Stimulated activated CD8-positive, alpha-beta memory T cell treated with anti-CD3 and anti-CD28 coated beads, Interleukin-7, amount 100 ng/mL, for 1 hour (primary cell): ENCODE measurements at regions not wholly inside any gene's neighbourhood (a gene's known extent, or its start where the extent isn't known, plus 50 kb on each side); places are given as distances from the start of the nearest gene placed in this dataset.

Experiments used
- DNase-seq, 2 donors: peaks; one replicate each; pipeline ENCODE4 v3.0.0-alpha.2; 2020; ENCODE audit warnings: low read depth in 2 of 2

DNA sequence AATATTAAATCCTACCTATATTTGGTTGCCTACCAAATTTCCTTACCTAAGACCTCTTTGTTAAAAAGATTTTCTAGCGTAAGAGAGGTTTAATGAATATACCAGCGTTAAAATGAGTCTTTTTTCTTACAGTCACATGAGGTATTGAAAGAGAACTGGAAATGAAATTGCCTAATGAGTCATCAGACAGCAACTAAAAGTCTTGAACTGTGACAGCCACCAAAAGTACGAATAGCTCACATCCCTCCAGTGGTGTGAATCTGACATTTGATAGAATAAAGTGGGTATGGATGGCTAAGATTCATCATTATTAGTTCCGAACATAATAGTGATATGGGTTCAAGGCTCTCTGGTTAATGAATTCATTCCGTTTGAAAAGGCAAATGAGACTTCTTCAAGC, 1297.3 kb downstream of the AACS start:
- DNase-seq: no peak

DNA sequence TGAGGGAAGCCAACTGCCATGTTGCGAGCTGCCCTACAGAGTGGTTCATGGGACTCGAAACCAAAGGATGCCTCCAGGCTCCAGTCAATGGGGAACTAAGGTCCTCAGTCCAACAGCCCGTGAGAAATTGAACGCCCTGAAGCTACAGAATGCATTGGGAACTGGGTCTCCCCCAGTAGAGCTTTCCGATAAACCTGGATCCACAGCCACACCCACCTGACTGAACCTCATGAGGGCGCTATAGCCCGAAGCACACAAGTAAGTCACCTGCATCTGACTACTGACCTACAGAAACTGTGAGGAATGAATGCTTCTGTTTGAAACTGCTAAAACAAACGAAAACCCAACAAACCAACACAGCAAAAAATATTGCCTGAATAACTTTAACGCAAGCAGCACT, 1297.7 kb downstream of the AACS start:
- no peak for DNase-seq

DNA sequence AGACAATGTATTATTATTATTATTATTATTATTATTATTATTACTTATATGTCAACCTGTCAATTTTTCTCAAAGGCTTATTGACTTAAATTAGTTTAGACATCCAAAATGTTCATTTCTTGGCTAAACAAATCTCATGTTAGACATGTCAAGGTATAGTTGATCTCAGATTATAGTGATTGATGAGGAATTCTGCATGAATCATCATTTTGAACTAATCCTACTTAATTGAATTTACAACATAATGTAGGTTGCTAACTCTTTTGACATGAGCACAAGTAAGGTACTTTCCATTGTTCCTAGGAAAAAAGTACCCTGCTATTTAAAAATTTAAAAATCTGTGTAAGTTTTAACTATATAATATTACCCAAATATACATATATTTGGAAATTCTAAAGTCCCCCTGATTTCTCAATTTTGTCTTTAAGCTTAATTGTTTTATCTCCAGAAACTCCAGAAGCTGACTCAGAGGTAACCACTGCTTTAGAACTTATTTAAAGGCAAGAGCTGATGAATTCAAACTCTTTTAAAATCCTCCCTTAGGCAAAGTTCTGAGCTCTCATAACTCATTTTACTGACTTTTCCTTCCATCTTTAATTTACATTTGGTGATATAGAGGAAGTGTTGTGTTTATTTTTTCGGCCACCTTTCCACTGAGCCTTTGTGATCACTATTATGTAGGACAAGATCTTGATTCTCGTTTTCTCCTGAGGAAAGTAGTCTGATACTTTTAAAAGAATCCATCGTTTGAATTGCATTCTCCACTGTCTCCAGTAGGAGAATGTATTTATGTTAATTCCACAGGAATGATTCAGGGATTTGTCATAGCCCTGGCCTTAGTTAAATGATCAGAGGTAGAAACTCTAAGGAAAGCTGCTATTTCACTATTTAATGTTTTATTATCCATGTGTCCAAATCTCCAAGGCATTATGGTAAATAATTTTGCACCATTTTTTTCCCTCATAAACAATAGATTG, 1304.5 kb downstream of the AACS start:
- no peak for DNase-seq

- DNase-seq: no peak
Measured at GRCh38 chr12:126383506-126383905, 1318.3 kb downstream of the AACS start.

DNA sequence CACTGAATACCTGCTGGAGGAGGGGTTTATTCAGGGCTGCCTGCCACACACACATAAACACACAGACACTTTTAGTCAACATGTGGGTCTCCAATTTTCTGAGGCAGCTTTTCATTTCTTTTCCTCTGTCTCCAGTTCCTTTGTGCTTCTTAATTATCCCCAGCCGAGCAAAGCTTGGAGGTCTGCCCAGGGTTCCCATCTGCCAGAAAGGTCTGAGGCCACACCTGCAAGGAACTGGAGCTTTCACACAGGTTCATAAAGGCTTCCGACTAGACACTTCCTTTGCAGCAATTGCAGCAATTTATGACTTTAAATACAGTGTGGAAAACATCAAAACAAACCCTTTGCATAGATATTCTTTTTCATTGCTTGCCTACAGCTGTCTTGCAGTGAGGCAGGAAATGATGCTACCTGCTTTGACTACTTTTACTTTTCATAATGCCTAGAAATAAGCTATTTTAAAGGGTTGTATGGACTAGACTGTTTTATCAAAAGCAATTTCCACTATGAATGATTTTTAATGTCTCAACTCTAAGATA, 1318.9 kb downstream of the AACS start:
- DNase-seq: no peak

DNA sequence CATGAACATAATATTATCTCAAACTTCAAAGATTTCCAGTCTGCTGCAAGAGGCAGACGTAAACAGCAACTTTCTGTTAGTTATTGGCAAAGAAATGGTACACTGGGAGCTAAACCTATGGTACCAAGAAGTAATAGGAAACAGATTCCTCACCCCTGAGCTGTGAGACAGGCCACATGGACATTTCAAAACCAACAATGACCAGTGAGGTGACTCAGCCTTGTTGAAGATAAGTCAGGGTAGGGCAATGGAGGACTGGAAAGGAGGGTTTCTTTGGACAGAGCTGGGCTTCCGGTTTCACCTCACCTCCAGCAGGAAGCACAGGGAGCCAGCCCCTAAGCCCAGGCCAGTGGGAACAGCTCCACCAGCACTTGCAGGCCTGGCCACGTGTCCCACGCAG, 1320.5 kb downstream of the AACS start:
- no peak for DNase-seq

- no peak for DNase-seq
Measured at GRCh38 chr12:126389220-126389841, 1324.1 kb downstream of the AACS start.

DNA sequence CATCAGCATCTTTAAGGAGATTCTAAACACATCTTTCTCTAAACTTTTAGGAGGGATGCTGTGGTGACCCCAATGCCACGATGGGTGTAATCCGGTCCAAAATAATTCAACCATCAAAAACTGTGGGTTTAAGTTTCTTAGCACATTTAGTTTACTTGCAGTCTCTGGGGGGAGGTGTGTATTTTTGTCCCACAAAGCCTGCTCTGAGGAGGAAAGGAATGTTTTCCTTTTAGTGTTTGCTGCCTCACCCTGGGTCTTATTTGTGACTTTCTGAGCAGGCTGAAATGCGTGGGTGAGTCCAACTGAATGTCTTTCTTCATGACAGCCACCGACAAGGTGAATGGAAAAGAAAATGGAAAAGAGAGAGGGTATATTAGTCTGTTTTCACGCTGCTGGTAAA, 1324.7 kb downstream of the AACS start:
- no peak for DNase-seq

GRCh38 chr12:126390969-126391566, 1325.8 kb downstream of the AACS start:
- no peak for DNase-seq

DNA sequence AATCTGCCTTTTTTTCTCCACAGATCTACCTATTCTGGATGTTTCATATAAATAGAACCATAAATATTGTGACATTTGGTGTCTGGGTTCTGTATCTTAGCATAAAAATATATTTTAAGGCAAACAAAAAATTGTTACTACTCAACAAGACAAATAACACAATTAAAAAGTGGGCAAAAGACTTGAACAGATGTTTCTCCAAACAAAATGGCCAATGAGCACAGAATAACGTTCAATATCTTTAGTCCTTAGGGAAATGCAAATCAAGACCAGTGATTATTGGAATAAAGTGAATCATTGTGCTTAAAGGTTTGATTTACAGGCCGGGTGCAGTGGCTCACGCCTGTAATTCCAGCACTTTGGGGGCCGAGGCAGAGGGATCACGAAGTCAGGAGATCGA, 1331.3 kb downstream of the AACS start:
- DNase-seq: no peak

- DNase-seq: no peak
Measured at GRCh38 chr12:126397071-126397581, 1331.9 kb downstream of the AACS start.

DNA sequence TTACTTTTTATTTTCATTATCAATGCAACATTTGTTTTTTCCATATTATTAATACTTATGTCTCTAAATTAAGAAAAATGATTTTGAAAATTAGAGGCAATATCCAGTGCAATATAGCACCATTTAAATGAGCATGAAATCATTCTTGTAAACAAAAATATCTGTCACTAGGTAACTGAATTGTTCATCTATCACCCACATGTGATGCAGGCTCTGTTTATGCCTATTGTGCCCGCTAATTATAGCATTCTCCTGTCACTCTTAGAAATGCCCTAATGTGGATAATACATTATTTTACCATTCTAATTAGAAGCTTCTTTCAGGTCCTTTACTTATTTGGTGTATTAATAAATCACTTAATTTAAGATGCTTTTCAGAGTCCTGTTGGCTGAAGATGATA, 1332.4 kb downstream of the AACS start:
- DNase-seq: no peak

- no peak for DNase-seq
Measured at GRCh38 chr12:126400831-126401230, 1335.6 kb downstream of the AACS start.

GRCh38 chr12:126404293-126404881, 1339.2 kb downstream of the AACS start:
- DNase-seq: no peak

DNA sequence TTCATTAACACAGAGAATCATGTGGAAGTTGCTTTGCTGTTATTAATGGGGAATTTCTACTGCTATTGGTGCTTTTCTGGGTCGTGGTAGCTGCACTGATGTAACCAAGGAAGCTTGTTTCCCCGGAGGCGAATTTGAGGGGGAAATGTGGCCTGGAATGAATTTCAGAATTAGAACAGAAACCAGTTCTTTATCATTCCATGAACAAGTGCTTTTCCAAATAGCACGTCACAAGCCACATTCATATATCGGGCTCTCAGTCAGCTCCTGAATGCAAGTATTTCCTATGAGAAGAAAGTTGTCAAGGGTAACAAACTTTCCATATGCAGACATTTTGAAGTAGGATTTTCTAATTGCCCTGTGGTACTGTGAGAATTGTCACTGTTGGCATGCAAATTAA, 1353.2 kb downstream of the AACS start:
- DNase-seq: no peak

GRCh38 chr12:126419131-126419530, 1353.9 kb downstream of the AACS start:
- DNase-seq: no peak

DNA sequence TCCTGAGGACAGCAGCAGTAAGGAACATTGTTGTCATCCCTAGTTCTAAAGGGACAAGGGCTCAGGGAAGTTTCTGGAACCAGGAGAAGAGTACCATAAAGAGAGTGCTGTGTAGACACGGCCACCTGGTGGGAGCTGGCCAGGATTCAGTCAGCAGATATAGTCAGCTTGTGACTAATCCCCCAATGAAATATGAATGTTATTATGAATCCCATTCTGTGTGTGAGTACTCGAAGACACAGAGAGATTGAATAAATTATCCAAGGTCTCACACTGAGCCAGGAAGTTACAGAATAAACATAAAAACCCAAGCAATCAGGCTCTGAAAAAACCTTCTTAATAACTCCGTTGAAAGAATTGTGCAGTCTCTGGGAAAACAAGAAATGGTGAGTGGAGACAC, 1359.5 kb downstream of the AACS start:
- no peak for DNase-seq

- DNase-seq: no peak
Measured at GRCh38 chr12:126425264-126425663, 1360.0 kb downstream of the AACS start.

- no peak for DNase-seq
Measured at GRCh38 chr12:126428769-126429168, 1363.5 kb downstream of the AACS start.

DNA sequence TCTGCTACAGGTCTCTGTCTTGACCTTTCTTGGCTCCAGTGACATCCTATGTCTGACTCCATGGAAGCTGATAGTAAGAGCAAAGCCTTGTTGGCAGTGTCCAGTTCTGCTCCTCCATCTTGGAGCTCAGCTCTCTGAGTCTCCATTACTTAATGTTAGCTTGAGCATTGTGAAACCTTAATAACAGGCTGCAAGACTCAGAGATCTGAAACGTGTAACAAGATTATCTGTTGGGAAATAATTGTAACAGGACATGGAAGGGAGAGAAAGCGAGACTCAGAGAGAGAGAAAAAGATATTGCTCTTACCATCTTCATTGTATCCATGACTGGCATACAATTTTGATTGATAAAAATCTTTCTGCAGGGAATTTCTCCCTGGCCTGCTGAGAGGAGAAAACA, 1365.7 kb downstream of the AACS start:
- no peak for DNase-seq

DNA sequence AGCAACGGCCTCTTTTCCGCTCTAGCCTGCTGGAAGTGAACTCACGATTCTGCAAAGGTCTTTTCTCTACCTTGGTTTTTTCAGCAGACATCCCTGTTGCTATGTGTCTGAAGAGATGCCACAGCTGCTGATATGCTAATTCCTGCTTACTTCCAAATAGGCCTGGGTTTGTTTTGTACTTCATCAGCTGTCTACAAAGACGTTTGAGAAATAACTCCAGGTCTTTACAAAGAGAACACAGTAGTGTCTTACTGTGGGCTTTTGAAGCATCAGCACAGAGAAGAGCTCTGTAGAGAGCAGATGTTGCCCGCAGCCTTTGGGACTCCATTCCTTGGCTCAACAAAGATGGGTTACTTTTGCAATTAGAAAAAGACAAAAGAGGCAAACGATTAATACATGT, 1366.5 kb downstream of the AACS start:
- no peak for DNase-seq

DNA sequence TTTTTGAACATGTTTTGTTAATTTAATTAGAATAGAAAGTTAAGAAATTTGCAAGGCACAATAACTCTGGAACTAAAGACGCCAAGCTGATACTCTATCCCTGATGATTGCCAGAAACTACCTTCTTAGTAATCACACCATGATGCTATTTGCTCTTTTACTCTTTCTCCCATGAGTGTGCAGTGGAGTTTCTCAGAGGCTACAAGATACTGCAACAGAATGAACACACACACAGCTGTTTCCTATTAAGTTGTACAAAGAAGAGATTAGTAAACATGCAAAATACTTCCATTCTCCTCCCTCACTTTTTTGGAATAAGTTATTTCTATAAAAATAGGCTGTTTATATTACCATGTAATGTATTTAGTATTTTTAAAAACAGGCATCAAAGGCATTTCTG, 1367.5 kb downstream of the AACS start:
- no peak for DNase-seq
